B cell (primary cell): ENCODE measurements at regions not wholly inside any gene's neighbourhood (a gene's known extent, or its start where the extent isn't known, plus 50 kb on each side); places are given as distances from the start of the nearest gene placed in this dataset.

ENCODE experiments used
- CTCF ChIP-seq: fragments of 200-600 bp; IDR thresholded peaks from one replicate; pipeline ENCODE4 v1.8.0; 2022; ENCODE audit warnings: antibody characterized with exemption, mild to moderate bottlenecking
- EZH2 ChIP-seq: IDR thresholded peaks from 2 replicates; pipeline ENCODE4 v1.6.1; 2012; ENCODE audit warnings: borderline replicate concordance, low read depth, mild to moderate bottlenecking, moderate library complexity, low read length; ENCODE audit not compliant: insufficient read depth, poor library complexity, severe bottlenecking

- TF ChIP-seq CTCF (no peak), EZH2 (no peak)
These were observed 273.4 kb upstream of the CITED2 start for GRCh38 chr6:139647841-139648240.
